Neural cell (in vitro differentiated cells): ENCODE measurements at regions not wholly inside any gene's neighbourhood (a gene's known extent, or its start where the extent isn't known, plus 50 kb on each side); places are given as distances from the start of the nearest gene placed in this dataset.

Experiments
- H2AFZ ChIP-seq: fragments of 200-600, 300-800 bp; sonication (generic), shearing (Covaris generic); 2 replicates; pipeline ENCODE4 v1.6.0; 2014; ENCODE audit warnings: low read depth, mild to moderate bottlenecking, antibody characterized with exemption, low read length, moderate library complexity
- H3F3A ChIP-seq: fragments of 200-600 bp; shearing (Covaris generic); 2 replicates; pipeline ENCODE4 v1.6.1; 2016; ENCODE audit warnings: mild to moderate bottlenecking, moderate library complexity, mixed read lengths, antibody characterized with exemption, low read length; ENCODE audit not compliant: insufficient read depth, poor library complexity, severe bottlenecking
- H3K27ac ChIP-seq: fragments of 200-600, 300-800 bp; sonication (generic), shearing (Covaris generic); 2 replicates; pipeline ENCODE4 v1.5.1; 2014; ENCODE audit warnings: mild to moderate bottlenecking, low read length, moderate library complexity
- H3K27me3 ChIP-seq: fragments of 300-800, 200-600 bp; sonication (generic), shearing (Covaris generic); 2 replicates; pipeline ENCODE4 v1.6.0; 2014; ENCODE audit warnings: mild to moderate bottlenecking, low read depth, low read length, moderate library complexity; ENCODE audit not compliant: insufficient read depth
- H3K36me3 ChIP-seq: fragments of 300-800, 200-600 bp; sonication (generic), shearing (Covaris generic); 2 replicates; pipeline ENCODE4 v1.5.1; 2014; ENCODE audit warnings: mild to moderate bottlenecking, antibody characterized with exemption, low read length, moderate library complexity; ENCODE audit not compliant: insufficient read depth
- H3K4me2 ChIP-seq: fragments of 300-800, 200-600 bp; sonication (generic), shearing (Covaris generic); 2 replicates; pipeline ENCODE4 v1.6.0; 2014; ENCODE audit warnings: mild to moderate bottlenecking, low read length
- H3K4me3 ChIP-seq: fragments of 300-800, 200-600 bp; sonication (generic), shearing (Covaris generic); 2 replicates; pipeline ENCODE4 v1.5.1; 2014; ENCODE audit warnings: mild to moderate bottlenecking, low read length, moderate library complexity
- H3K79me2 ChIP-seq: fragments of 200-600 bp; shearing (Covaris generic); replicated peaks from 2 replicates; pipeline ENCODE4 v1.6.0; 2014; ENCODE audit warnings: mild to moderate bottlenecking, low read length, moderate library complexity; ENCODE audit not compliant: insufficient read depth
- H3K9ac ChIP-seq: fragments of 300-800, 200-600 bp; sonication (generic), shearing (Covaris generic); 2 replicates; pipeline ENCODE4 v1.6.1; 2016; ENCODE audit warnings: mild to moderate bottlenecking, low read length, mixed read lengths
- H3K9me2 ChIP-seq: fragments of 200-600 bp; shearing (Covaris generic); 2 replicates; pipeline ENCODE4 v1.6.1; 2016; ENCODE audit warnings: mild to moderate bottlenecking, low read length, mixed read lengths; ENCODE audit not compliant: insufficient read depth
- H3K9me3 ChIP-seq: fragments of 200-600, 300-800 bp; sonication (generic), shearing (Covaris generic); 2 replicates; pipeline ENCODE4 v1.6.1; 2016; ENCODE audit warnings: mild to moderate bottlenecking, mixed run types, low read length, moderate library complexity, mixed read lengths
- H4K20me1 ChIP-seq: fragments of 200-600 bp; shearing (Covaris generic); 2 replicates; pipeline ENCODE4 v1.6.1; 2016; ENCODE audit warnings: mild to moderate bottlenecking, mixed run types; ENCODE audit not compliant: insufficient read depth
- EP300 ChIP-seq: fragments of 450-650 bp; conservative IDR thresholded peaks from 2 replicates; pipeline ENCODE4 v1.6.1; 2014; ENCODE audit warnings: antibody characterized with exemption, mild to moderate bottlenecking, moderate library complexity; ENCODE audit not compliant: poor library complexity, severe bottlenecking
- EZH2 ChIP-seq: fragments of 200-600, 300-800 bp; shearing (Covaris generic), sonication (generic); IDR thresholded peaks from 2 replicates; pipeline ENCODE4 v1.6.1; 2014; ENCODE audit warnings: antibody characterized with exemption, low read length, borderline replicate concordance, mild to moderate bottlenecking; ENCODE audit not compliant: insufficient read depth, poor library complexity, severe bottlenecking
- MXI1 ChIP-seq: fragments of 450-650 bp; conservative IDR thresholded peaks from 2 replicates; pipeline ENCODE4 v1.6.1; 2014; ENCODE audit warnings: antibody characterized with exemption, mild to moderate bottlenecking; ENCODE audit not compliant: poor library complexity, severe bottlenecking
- POLR2AphosphoS5 ChIP-seq: IDR thresholded peaks from 2 replicates; pipeline ENCODE4 v1.6.1; 2012
- RAD21 ChIP-seq: fragments of 450-650 bp; conservative IDR thresholded peaks from 2 replicates; pipeline ENCODE4 v1.6.1; 2014; ENCODE audit warnings: antibody characterized with exemption, mild to moderate bottlenecking, moderate library complexity
- SMC3 ChIP-seq: fragments of 450-650 bp; conservative IDR thresholded peaks from 2 replicates; pipeline ENCODE4 v1.6.1; 2014; ENCODE audit warnings: antibody characterized with exemption, mild to moderate bottlenecking, moderate library complexity; ENCODE audit not compliant: poor library complexity
- TAF1 ChIP-seq: IDR thresholded peaks from 2 replicates; pipeline ENCODE4 v1.6.1; 2012; ENCODE audit warnings: low read depth
- TF ChIP-seq, protein P1 (sequence below): IDR thresholded peaks from 2 replicates; pipeline ENCODE4 v1.6.1; 2012; ENCODE audit warnings: borderline replicate concordance
- TF ChIP-seq, protein P2 (sequence below): fragments of 450-650 bp; IDR thresholded peaks from 2 replicates; pipeline ENCODE4 v1.5.1; 2014; ENCODE audit warnings: antibody characterized with exemption, mild to moderate bottlenecking, moderate library complexity; ENCODE audit not compliant: poor library complexity, severe bottlenecking

DNA sequence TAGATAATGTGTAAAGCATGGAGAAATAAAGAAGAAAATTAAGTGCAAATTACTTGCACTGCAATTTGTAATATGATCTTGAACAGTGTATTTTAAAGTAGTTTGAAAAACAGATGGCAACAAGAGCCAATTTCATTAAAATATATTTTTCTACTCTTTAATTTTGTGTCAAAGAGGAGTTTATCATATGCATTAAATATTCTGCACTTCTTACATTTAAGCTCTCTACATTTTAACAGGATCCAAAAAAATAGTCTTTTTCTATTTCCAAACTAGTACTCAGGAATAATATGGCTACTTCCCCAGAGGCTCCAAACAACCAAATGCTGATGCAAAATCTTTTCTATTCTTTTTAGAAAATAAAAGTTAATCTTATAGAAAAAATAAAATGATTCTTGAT is 1221.5 kb downstream of the FSCB start:
- Histone ChIP-seq H3K9me2 (no peaks in the 10 kb centered on the region), H3K36me3 (no peaks in the 10 kb centered on the region), H2AFZ (no peak overlapping the region), H3K9me3 (no peaks in the 10 kb centered on the region), H3K9ac (no peak overlapping the region), H4K20me1 (no peaks in the 10 kb centered on the region), H3F3A (no peaks in the 10 kb centered on the region), H3K79me2 (no peaks in the 10 kb centered on the region), H3K4me3 (no peak overlapping the region), H3K4me2 (no peak overlapping the region), H3K27ac (no peak overlapping the region), H3K27me3 (no peaks in the 10 kb centered on the region)
- TF ChIP-seq, protein P1, sequence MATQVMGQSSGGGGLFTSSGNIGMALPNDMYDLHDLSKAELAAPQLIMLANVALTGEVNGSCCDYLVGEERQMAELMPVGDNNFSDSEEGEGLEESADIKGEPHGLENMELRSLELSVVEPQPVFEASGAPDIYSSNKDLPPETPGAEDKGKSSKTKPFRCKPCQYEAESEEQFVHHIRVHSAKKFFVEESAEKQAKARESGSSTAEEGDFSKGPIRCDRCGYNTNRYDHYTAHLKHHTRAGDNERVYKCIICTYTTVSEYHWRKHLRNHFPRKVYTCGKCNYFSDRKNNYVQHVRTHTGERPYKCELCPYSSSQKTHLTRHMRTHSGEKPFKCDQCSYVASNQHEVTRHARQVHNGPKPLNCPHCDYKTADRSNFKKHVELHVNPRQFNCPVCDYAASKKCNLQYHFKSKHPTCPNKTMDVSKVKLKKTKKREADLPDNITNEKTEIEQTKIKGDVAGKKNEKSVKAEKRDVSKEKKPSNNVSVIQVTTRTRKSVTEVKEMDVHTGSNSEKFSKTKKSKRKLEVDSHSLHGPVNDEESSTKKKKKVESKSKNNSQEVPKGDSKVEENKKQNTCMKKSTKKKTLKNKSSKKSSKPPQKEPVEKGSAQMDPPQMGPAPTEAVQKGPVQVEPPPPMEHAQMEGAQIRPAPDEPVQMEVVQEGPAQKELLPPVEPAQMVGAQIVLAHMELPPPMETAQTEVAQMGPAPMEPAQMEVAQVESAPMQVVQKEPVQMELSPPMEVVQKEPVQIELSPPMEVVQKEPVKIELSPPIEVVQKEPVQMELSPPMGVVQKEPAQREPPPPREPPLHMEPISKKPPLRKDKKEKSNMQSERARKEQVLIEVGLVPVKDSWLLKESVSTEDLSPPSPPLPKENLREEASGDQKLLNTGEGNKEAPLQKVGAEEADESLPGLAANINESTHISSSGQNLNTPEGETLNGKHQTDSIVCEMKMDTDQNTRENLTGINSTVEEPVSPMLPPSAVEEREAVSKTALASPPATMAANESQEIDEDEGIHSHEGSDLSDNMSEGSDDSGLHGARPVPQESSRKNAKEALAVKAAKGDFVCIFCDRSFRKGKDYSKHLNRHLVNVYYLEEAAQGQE: no peak
- no peak for TF ChIP-seq RAD21
- TF ChIP-seq, protein P2, sequence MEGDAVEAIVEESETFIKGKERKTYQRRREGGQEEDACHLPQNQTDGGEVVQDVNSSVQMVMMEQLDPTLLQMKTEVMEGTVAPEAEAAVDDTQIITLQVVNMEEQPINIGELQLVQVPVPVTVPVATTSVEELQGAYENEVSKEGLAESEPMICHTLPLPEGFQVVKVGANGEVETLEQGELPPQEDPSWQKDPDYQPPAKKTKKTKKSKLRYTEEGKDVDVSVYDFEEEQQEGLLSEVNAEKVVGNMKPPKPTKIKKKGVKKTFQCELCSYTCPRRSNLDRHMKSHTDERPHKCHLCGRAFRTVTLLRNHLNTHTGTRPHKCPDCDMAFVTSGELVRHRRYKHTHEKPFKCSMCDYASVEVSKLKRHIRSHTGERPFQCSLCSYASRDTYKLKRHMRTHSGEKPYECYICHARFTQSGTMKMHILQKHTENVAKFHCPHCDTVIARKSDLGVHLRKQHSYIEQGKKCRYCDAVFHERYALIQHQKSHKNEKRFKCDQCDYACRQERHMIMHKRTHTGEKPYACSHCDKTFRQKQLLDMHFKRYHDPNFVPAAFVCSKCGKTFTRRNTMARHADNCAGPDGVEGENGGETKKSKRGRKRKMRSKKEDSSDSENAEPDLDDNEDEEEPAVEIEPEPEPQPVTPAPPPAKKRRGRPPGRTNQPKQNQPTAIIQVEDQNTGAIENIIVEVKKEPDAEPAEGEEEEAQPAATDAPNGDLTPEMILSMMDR: no peak
- TF ChIP-seq TAF1: no peak
- no peak for TF ChIP-seq SMC3
- no peak for TF ChIP-seq EZH2
- TF ChIP-seq MXI1: no peak
- no peak for TF ChIP-seq EP300
- TF ChIP-seq POLR2AphosphoS5: no peak

DNA sequence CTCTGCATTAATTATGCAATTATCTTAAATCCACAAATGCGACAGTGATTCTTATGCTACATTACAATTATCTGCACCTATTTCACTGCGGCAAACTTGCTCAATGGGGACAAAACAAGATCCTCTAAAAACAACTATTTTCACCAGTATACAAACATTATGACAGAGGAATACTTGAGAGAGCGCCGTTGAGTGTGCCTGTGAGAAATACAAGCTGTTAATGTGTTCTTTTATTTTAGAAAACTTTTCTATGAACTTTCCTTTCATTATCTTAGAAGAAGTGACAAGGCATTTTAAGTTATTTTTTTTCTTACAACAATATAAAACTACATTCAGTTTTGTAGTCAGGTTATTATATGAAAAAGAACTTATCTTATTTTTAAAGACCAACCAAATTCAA is 1247.0 kb downstream of the FSCB start:
- Histone ChIP-seq H3K4me2 (no peak overlapping the region), H3K4me3 (no peak overlapping the region), H3K27me3 (no peaks in the 10 kb centered on the region), H3F3A (no peaks in the 10 kb centered on the region), H3K27ac (no peak overlapping the region), H3K79me2 (no peaks in the 10 kb centered on the region), H3K9me2 (no peaks in the 10 kb centered on the region), H3K36me3 (no peaks in the 10 kb centered on the region), H3K9me3 (no peaks in the 10 kb centered on the region), H4K20me1 (no peaks in the 10 kb centered on the region), H2AFZ (no peak overlapping the region), H3K9ac (no peak overlapping the region)
- no peak for TF ChIP-seq TAF1
- TF ChIP-seq SMC3: no peak
- TF ChIP-seq, protein P1: no peak
- no peak for TF ChIP-seq RAD21
- TF ChIP-seq EP300: no peak
